GM21528 (cell line): ENCODE measurements at regions not wholly inside any gene's neighbourhood (a gene's known extent, or its start where the extent isn't known, plus 50 kb on each side); places are given as distances from the start of the nearest gene placed in this dataset.
"Not testable (repeated sequence)": the region's sequence is repeated elsewhere in the genome, so short reads cannot be mapped to it uniquely, and the experiment has no call there.

Experiments
- ATAC-seq: cut with Tn5 transposase; IDR thresholded peaks from one replicate; pipeline ENCODE4 v1.9.1; 2021; ENCODE audit warnings: mild to moderate bottlenecking, moderate library complexity; ENCODE audit not compliant: unreplicated experiment, low FRiP score

DNA sequence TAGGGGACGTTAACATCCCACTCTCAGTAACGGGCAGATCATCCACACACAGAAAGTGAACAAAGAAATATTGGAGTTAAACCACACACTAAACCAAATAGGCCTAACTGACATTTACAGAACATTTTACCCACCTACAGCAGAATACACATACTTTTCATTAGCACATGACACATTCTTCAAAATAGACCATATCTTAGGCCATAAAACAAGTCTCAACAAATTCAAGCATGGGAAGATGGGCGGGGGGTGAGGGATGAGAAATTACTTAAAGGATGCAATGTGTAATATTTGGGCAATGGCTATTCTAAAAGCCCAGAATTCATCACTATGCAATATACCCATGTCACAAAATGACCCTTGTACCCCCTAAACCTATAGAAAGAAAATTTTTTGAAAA, 226.2 kb downstream of the ATPSCKMT start:
- ATAC-seq = no peak

- no peak for ATAC-seq
These were observed 228.4 kb downstream of the ATPSCKMT start for GRCh38 chr5:10021248-10021647.

DNA sequence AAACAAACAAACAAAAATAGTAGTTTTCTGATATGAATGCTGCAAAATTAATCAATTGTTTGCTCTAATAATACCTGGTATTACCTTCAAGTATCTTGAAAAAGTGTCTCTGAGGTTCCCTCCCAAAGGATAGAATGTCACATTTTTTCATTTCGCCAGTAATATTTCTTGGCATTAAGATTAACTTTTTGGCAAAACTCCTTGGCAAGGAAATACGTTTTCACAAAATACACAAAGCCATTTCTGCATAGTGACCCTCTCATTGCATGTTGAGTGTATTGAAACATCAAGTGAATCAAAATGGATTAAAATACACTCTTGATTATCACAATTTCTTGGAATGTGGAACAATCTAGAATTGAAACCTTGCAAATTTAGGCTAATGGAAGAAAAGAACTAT, 230.5 kb downstream of the ATPSCKMT start:
- no peak for ATAC-seq

DNA sequence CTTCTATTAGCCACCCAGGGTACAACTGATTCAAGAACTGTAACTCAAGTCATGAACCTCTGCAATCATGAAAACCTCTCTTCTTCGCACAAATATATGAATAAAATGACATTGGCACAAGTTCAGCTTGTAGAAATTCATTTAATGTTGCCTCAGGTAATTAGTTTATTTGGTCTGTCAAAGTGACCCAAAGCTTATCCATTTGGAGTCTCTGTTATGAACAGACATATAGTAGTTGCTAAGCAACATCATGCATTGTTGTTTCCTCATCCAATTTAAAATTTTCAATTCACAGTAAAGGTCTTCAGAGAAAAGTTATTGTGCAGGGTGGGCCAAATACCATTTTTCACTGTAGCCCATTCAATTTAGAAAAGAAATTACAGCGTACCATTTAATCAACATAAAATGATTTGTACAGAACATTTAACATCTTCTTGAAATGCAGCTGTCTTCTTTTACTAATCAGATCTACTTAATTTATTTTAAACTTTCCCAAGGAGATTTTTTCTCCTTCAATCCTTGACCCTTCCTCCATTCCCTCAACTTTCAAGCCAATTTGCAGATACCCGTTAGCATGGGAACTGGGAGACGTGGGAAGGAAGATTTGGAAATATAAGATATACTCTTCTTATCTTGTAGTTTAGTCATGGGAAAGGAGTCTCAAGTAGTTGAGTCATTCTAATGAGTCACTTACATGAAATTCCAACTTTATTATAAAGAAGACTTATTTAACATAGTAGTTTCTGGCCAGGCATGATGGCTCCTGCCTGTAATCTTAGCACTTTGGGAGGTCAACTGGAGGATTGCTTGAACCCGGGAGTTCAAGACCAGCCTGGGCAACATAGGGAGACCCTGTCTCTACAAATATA, 231.3 kb downstream of the ATPSCKMT start:
- no peak for ATAC-seq

- no peak for ATAC-seq
These were observed 231.9 kb downstream of the ATPSCKMT start for GRCh38 chr5:10017786-10018185.

- not testable (repeated sequence) for ATAC-seq
These were observed 233.1 kb downstream of the ATPSCKMT start for GRCh38 chr5:10016559-10016958.

GRCh38 chr5:10015681-10016080, 234.0 kb downstream of the ATPSCKMT start:
- not testable (repeated sequence) for ATAC-seq

DNA sequence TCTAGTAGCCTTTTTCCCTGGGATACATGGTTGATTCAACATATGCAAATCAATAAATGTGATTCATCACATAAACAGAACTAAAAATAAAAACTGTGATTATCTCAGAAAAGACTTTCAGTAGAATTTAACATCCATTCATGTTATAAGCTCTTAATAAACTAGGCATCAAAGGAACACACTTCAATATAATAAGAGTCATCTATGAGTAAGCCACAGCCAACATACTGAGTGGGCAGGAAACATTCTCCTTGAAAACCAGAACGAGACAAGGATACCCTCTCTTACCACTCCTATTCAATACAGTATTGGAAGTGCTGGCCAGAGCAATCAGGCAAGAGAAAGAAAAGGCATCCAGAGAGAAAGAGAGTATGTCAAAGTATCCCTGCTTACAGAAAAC, 239.9 kb downstream of the ATPSCKMT start:
- ATAC-seq = no peak

DNA sequence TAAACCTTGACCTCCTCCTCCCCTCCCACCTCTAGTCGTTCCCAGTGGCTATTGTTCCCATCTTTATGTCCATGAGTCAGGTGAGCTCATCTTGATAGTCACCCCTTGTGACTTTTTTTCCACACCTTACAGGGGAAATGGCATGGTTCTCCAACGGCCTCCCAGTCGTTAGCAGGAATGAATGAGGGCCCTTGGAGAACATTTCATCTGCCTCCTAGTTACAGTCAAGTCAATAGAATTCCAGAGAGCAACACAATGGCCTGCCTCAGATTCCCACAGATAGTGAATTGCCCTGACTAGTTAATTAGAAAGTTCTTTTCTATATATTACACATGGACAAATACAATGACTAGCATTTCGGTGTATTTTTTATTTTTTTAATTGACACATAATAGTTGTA, 262.6 kb downstream of the ATPSCKMT start:
- ATAC-seq = no peak

DNA sequence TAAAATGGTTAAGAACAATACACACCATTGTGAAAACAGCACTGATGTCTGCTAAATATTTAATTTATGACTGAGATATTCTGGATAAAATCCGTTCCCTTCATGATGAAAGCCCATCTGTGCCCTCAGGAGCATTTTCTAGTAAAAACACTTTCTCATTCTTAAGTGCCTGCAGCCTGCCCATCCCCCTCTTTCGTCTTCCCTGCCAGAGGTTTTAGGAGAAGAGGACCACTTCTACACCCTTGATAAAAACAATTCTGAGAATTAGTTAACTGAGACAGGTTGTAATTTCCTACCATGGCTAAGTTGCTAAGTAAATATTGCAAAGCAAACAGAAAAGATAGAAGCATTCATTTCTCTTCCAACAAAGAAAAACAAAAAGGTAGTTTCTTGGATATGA, 272.6 kb downstream of the ATPSCKMT start:
- ATAC-seq = no peak

DNA sequence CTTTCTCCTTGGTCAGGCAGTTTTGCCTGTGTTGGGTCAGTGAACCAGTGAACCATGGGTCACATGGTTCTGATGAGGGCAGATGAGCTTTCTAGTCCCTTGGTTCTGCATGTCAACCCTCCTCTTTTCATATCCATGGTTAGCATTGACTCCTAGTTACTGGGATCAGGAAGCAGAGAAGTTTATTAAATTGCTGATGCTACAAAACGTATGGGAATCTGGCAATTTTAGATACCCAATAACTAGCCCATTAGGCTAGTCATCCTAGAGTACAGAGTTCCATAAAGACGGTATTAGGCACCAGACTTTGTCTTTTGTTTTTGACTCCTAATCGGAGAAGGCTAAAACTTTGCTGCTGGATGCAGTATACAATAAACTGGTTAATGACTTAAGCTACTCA, 273.1 kb downstream of the ATPSCKMT start:
- no peak for ATAC-seq

GRCh38 chr5:9972059-9972458, 277.6 kb downstream of the ATPSCKMT start:
- ATAC-seq = no peak

DNA sequence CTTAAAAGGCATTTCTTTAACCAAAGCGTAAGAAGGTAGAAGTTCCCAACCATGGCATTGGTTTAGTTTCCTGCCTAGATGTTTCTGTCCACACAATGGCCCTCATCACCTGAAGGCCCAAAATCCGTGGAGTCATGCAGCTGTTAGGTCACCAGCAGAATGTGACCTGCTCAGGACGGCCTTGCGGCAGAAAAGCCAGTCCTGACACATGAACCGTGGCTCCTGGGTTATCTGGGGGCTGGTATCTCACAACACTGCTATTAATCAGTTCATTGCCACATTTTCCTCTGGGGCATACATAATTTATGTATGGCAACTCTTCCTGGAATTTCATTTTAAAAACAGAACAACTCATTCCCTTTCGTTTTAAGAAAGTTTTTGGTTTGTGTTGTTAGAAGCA, 278.4 kb downstream of the ATPSCKMT start:
- no peak for ATAC-seq

DNA sequence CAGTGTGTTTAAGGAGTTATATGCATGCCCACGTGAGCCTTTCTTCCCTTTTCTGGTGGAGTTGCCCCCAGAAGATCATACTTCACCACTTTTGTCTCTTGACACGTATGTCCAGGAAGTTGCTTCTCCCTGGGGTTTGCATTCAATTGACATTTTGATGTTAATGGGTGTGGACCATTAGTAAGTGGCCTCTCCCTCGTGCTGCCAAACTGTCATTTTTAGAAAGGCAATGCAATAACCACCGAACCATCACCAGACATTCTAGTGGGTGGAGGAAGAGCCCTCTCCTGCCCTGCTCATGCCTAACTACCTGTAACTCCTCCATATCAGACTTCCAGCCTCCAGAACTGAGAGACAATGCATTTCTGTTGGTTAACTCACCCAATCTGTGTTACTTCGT, 290.8 kb downstream of the ATPSCKMT start:
- ATAC-seq = no peak

- no peak for ATAC-seq
These were observed 292.5 kb downstream of the ATPSCKMT start for GRCh38 chr5:9957214-9957613.

GRCh38 chr5:9956725-9957124, 293.0 kb downstream of the ATPSCKMT start:
- ATAC-seq = no peak

DNA sequence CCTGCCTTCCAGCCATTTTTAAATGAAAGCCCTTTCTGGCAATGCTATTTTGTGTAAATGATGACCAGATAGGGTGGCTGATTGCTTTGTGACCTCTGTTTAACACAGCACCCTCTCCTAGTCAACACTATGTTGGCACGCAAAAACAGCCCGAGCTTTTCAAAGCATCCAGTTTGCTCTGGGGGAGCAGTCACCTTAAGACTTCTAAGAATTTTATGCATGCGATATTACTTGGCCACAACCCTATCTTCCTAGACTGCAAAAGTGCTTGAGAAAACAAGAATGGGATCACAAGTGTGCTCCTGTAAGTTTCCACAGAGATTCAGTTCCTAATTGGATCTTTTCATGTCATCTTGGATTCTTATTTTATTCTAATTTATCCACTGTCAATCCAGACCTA, 294.1 kb downstream of the ATPSCKMT start:
- ATAC-seq = no peak

DNA sequence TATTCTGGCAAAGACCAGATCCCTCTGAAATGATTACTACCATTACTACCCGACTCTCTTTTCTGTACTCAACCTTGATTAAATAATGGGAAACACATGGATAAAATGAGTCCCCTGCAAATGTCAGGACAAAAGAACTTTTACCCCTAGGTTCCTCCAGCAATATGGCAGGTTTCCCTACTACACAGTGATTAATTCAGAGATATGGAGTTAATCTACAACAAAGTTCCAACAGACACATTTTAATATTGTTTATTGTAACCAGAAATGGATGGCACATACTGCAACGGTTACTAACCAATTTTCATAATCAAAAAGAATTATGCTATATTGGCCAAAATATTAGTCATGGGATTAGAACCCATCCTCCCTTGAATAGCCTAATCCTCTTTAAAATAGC, 294.8 kb downstream of the ATPSCKMT start:
- ATAC-seq = no peak

GRCh38 chr5:9953691-9954090, 296.0 kb downstream of the ATPSCKMT start:
- ATAC-seq = no peak

- ATAC-seq = no peak
These were observed 297.7 kb downstream of the ATPSCKMT start for GRCh38 chr5:9951865-9952516.

DNA sequence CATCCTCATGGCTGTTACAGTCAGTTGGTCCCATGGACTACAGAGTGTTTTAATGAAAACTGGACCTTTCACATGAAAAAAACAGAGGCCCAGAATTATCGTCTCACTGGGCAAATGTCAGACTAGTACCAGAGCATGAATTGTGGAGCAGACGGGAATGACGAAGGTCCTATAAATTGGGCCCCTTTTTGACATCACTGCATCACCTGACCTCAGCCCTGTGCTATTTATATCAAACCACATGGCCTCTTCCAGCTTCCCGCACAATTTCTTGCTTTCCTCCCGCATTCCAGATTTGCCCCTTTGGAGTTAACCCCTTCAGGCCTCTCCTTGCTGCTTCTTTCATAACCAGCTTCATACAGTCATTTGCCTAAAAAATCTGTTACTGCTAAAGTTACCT, 301.7 kb downstream of the ATPSCKMT start:
- ATAC-seq = no peak

- no peak for ATAC-seq
These were observed 302.4 kb downstream of the ATPSCKMT start for GRCh38 chr5:9947225-9947714.
